DND-41 (cell line): ENCODE measurements at regions not wholly inside any gene's neighbourhood (a gene's known extent, or its start where the extent isn't known, plus 50 kb on each side); places are given as distances from the start of the nearest gene placed in this dataset.

ENCODE experiments used
- EZH2 ChIP-seq: IDR thresholded peaks from 3 replicates; pipeline ENCODE4 v1.6.1; 2012; ENCODE audit warnings: borderline replicate concordance, low read depth, mild to moderate bottlenecking, moderate library complexity, low read length, inconsistent platforms; ENCODE audit not compliant: severe bottlenecking
- TF ChIP-seq, protein P1 (sequence below): IDR thresholded peaks from 2 replicates; pipeline ENCODE4 v1.5.1; 2012; ENCODE audit warnings: borderline replicate concordance, low read length, moderate library complexity, mild to moderate bottlenecking; ENCODE audit not compliant: poor library complexity, severe bottlenecking; ENCODE audit errors: extremely low read depth

DNA sequence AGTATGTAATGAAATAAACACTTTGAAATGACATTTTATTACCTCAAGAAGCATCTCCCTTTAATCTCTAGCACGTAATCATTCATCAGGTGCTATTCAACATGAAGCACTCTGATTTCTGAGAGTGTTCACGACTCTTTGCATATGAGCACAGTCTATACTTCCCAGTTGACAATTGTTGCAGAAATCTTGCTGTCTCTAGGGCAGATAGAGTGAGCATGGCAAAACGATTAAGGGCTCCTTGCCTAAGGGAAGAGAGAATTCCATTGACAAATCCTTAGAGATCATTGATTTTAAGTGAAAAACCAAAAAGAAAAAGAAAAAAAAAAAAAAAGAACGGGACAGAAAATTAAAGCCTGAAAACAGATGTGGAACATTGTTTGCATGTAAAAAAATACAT lies 107.6 kb downstream of the C12orf50 start:
- TF ChIP-seq, protein P1, sequence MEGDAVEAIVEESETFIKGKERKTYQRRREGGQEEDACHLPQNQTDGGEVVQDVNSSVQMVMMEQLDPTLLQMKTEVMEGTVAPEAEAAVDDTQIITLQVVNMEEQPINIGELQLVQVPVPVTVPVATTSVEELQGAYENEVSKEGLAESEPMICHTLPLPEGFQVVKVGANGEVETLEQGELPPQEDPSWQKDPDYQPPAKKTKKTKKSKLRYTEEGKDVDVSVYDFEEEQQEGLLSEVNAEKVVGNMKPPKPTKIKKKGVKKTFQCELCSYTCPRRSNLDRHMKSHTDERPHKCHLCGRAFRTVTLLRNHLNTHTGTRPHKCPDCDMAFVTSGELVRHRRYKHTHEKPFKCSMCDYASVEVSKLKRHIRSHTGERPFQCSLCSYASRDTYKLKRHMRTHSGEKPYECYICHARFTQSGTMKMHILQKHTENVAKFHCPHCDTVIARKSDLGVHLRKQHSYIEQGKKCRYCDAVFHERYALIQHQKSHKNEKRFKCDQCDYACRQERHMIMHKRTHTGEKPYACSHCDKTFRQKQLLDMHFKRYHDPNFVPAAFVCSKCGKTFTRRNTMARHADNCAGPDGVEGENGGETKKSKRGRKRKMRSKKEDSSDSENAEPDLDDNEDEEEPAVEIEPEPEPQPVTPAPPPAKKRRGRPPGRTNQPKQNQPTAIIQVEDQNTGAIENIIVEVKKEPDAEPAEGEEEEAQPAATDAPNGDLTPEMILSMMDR: no peak
- TF ChIP-seq EZH2: no peak
